Spleen (tissue), 7 donors: ENCODE measurements at regions not wholly inside any gene's neighbourhood (a gene's known extent, or its start where the extent isn't known, plus 50 kb on each side); places are given as distances from the start of the nearest gene placed in this dataset.

Experiments
- POLR2A ChIP-seq, 3 donors: fragments of 450-650 bp; IDR thresholded peaks; one replicate each; pipeline ENCODE4 v1.5.1; 2017; ENCODE audit warnings: antibody characterized with exemption in 3 of 3, mild to moderate bottlenecking in 1 of 3
- POLR2AphosphoS5 ChIP-seq, 3 donors: sonication (generic); formaldehyde crosslinking; IDR thresholded peaks; one replicate each; pipeline ENCODE4 v1.5.1; 2017; ENCODE audit warnings: antibody characterized with exemption in 3 of 3
- TF ChIP-seq, protein P1 (sequence below), 11 experiments: fragments of 200-600 bp in 7 of 11; fragments of 450-650 bp in 4 of 11; sonication (generic) in 4 of 11; IDR thresholded peaks in 8 of 11; conservative IDR thresholded peaks in 3 of 11; 1 replicate in 7 of 11; 2 replicates in 4 of 11; pipeline versions ENCODE4 v1.4.0 to v1.8.0; 2016 to 2021; ENCODE audit warnings: antibody characterized with exemption in 11 of 11, inconsistent platforms in 4 of 11, mild to moderate bottlenecking in 1 of 11
- donor health status: DM: no; HTN: no; CAD: no; lungs with moderate emphysema.
- donor health status: DM: no; HTN: no; CAD: no.
- donor health status: DM: no; HTN: no; CAD: no.

DNA sequence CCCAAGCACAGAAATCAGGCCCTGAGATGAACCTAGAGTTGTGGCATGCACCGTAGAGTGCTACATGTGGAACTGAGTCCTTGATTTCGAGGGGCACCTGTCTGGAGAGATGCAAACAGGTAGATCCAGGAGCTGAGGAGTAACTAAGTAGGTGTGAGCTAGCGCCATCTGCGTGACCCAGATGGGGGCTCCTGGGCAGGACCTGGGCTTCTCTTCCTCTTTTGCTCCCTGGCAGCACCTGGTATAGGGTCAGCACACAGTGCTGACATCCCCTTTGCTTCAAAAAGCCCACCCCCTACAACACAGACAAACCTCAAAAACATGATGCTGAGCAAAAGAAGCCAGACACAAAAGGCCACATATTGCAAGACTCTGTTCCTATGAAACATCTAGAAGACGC is 65.8 kb downstream of the PITPNM2 start:
- TF ChIP-seq POLR2A (IDR thresholded peaks at IDR 0.05) = no peak
- TF ChIP-seq POLR2AphosphoS5 (IDR thresholded peaks at IDR 0.05) = no peak
- TF ChIP-seq, protein P1, sequence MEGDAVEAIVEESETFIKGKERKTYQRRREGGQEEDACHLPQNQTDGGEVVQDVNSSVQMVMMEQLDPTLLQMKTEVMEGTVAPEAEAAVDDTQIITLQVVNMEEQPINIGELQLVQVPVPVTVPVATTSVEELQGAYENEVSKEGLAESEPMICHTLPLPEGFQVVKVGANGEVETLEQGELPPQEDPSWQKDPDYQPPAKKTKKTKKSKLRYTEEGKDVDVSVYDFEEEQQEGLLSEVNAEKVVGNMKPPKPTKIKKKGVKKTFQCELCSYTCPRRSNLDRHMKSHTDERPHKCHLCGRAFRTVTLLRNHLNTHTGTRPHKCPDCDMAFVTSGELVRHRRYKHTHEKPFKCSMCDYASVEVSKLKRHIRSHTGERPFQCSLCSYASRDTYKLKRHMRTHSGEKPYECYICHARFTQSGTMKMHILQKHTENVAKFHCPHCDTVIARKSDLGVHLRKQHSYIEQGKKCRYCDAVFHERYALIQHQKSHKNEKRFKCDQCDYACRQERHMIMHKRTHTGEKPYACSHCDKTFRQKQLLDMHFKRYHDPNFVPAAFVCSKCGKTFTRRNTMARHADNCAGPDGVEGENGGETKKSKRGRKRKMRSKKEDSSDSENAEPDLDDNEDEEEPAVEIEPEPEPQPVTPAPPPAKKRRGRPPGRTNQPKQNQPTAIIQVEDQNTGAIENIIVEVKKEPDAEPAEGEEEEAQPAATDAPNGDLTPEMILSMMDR (IDR thresholded peaks at IDR 0.05 in 8 of 11, conservative IDR thresholded peaks at IDR 0.05 in 3 of 11) = no peak
